ENCODE measurements at regions not wholly inside any gene's neighbourhood (a gene's known extent, or its start where the extent isn't known, plus 50 kb on each side); places are given as distances from the start of the nearest gene placed in this dataset.

DNA sequence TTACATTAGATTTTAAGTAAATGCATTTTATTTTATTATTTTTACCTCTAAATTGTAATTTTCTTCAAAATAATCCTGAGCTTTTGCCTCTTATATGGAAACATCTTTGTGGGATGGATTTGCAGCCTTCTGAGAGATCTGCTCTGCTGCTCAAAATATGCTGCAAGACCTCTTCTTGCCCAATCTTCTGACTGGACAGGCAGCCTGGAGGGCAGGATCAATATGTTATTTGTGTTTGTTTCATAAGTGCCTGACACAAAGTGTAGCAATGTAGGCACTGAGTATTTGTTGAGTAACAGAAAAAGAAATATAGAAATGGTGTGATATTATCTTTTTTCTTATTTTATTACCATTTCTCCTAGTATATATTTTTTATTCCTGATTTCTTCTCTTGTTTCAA lies 1106.9 kb downstream of the TMTC2 start (continued):
- TF ChIP-seq, protein P1, sequence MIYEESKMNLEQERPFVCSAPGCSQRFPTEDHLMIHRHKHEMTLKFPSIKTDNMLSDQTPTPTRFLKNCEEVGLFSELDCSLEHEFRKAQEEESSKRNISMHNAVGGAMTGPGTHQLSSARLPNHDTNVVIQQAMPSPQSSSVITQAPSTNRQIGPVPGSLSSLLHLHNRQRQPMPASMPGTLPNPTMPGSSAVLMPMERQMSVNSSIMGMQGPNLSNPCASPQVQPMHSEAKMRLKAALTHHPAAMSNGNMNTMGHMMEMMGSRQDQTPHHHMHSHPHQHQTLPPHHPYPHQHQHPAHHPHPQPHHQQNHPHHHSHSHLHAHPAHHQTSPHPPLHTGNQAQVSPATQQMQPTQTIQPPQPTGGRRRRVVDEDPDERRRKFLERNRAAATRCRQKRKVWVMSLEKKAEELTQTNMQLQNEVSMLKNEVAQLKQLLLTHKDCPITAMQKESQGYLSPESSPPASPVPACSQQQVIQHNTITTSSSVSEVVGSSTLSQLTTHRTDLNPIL (CRISPR knock-in tag; IDR thresholded peaks at IDR 0.05; ENCODE audit: low read depth): no peak

DNA sequence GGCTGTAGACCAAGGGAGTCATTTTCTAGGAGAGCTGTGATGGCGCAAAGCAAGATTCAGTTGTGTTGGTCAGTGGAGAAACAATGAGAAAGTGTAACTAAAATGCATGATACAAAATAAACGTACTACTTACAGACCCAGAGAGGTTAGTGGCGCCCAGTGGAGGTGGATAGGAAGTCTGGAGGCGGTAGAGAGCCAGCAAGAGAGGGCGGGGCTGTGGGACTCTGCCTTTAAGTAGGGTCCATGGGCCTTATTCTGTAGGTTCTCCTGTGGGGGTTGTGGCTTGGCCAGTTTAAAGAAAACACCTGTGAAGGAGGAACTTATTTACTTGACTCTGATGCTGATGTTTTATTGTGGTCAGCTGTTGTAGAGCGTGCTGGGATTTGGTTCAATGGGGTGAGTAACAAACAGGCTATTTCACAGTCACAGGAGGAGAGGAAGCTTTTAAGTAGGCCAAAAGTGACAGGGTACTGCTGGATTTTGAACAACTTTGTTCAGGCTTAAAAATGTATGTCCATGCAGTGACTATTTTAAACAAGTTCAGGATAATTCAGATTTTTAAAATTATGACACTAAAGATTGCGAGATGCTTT lies 1097.7 kb downstream of the TMTC2 start:
- ATAC-seq: no peak
- TF ChIP-seq, protein P1 (CRISPR knock-in tag; IDR thresholded peaks at IDR 0.05; ENCODE audit: low read depth): no peak
- TF ChIP-seq ESRRG (CRISPR knock-in tag; IDR thresholded peaks at IDR 0.05): no peak
- no peak for TF ChIP-seq ISL1 (CRISPR knock-in tag; IDR thresholded peaks at IDR 0.05)
- no peak for TF ChIP-seq TCF4 (CRISPR knock-in tag; IDR thresholded peaks at IDR 0.05; ENCODE audit: borderline replicate concordance)
- no peak for TF ChIP-seq OSR1 (CRISPR knock-in tag; IDR thresholded peaks at IDR 0.05)
- no peak for TF ChIP-seq ZNF565 (CRISPR knock-in tag; conservative IDR thresholded peaks at IDR 0.05; ENCODE audit: low read depth)

DNA sequence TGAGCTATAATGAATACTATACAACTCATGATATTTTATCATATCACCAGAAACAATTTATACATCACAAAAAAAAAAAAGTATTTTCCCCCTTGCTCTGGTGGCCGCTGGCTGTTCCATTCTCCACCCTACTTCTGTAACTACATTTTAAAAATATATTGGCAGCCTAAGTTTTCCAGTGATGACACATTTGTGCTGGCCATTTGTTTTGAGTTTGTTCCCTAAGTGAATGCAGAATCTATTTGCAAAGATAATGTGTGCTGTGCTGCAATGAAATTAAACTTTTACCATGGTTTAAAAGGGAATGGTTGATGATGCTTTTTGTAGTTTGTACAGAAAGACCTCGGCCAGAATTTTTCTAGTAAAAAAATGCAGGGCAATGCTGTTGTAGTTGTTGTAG lies 1092.8 kb downstream of the TMTC2 start:
- ATAC-seq: no peak

DNA sequence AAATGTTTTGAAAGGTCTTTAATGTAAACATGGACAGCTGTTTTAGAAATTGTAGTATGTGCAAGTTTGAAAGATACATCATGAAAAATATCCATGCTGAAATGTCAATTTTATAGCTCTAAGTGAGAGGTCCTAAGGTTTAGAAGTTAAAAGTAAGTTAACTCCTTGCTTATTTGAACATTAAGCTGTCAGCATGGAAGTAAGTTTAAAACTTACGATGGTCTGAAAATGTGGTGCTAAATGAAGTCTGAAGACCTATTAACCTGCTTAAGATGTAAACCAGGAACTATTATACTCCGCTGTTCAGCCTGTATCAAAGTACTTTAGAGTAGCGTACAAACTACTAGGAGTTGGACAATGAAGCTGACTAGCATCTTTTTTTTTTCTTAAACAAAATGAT lies 1082.4 kb downstream of the TMTC2 start:
- no peak for ATAC-seq
- TF ChIP-seq ZNF565 (CRISPR knock-in tag; conservative IDR thresholded peaks at IDR 0.05; ENCODE audit: low read depth) (no peak), ISL1 (CRISPR knock-in tag; IDR thresholded peaks at IDR 0.05) (no peak), BACH2 (CRISPR knock-in tag; IDR thresholded peaks at IDR 0.05; ENCODE audit: borderline replicate concordance) (no peak)
- TF ChIP-seq, protein P1 (CRISPR knock-in tag; IDR thresholded peaks at IDR 0.05; ENCODE audit: low read depth): no peak

More for the DNA sequence above, 1092.8 kb downstream of the TMTC2 start:
- TF ChIP-seq SNAI2 (CRISPR knock-in tag; IDR thresholded peaks at IDR 0.05) (no peak), OSR1 (CRISPR knock-in tag; IDR thresholded peaks at IDR 0.05) (no peak), ZFP3 (CRISPR knock-in tag; IDR thresholded peaks at IDR 0.05) (no peak), ZNF8 (CRISPR knock-in tag; IDR thresholded peaks at IDR 0.05) (no peak)
- TF ChIP-seq, protein P1 (CRISPR knock-in tag; IDR thresholded peaks at IDR 0.05; ENCODE audit: low read depth): no peak
- TF ChIP-seq, protein P2, sequence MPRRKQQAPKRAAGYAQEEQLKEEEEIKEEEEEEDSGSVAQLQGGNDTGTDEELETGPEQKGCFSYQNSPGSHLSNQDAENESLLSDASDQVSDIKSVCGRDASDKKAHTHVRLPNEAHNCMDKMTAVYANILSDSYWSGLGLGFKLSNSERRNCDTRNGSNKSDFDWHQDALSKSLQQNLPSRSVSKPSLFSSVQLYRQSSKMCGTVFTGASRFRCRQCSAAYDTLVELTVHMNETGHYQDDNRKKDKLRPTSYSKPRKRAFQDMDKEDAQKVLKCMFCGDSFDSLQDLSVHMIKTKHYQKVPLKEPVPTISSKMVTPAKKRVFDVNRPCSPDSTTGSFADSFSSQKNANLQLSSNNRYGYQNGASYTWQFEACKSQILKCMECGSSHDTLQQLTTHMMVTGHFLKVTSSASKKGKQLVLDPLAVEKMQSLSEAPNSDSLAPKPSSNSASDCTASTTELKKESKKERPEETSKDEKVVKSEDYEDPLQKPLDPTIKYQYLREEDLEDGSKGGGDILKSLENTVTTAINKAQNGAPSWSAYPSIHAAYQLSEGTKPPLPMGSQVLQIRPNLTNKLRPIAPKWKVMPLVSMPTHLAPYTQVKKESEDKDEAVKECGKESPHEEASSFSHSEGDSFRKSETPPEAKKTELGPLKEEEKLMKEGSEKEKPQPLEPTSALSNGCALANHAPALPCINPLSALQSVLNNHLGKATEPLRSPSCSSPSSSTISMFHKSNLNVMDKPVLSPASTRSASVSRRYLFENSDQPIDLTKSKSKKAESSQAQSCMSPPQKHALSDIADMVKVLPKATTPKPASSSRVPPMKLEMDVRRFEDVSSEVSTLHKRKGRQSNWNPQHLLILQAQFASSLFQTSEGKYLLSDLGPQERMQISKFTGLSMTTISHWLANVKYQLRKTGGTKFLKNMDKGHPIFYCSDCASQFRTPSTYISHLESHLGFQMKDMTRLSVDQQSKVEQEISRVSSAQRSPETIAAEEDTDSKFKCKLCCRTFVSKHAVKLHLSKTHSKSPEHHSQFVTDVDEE (CRISPR knock-in tag; IDR thresholded peaks at IDR 0.05): no peak

DNA sequence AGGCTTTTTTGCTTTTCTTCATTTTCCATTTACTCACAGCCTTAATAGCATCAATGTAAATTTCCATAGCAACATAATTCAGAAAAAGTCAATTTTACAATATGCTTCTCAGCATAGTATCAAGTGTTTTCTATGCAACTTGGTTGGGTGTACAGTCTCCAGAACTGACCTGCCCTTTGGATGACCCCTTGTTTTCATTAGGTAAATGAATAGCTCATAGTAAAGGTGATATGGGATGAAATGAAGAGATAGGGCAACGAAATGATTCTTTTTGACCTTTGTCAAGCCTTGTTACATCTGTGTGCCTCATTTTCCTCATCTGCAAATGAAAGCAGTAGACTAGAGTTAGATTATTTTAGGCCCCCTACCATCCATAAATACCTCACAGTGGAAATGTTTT lies 1081.0 kb downstream of the TMTC2 start:
- ATAC-seq: no peak
- no peak for TF ChIP-seq ZFP3 (CRISPR knock-in tag; IDR thresholded peaks at IDR 0.05)
- no peak for TF ChIP-seq ZNF8 (CRISPR knock-in tag; IDR thresholded peaks at IDR 0.05)
- no peak for TF ChIP-seq PPARA (CRISPR knock-in tag; IDR thresholded peaks at IDR 0.05; ENCODE audit: borderline replicate concordance)
- no peak for TF ChIP-seq TCF4 (CRISPR knock-in tag; IDR thresholded peaks at IDR 0.05; ENCODE audit: borderline replicate concordance)
- no peak for TF ChIP-seq TOX (CRISPR knock-in tag; IDR thresholded peaks at IDR 0.05; ENCODE audit: borderline replicate concordance)
- no peak for TF ChIP-seq ISL1 (CRISPR knock-in tag; IDR thresholded peaks at IDR 0.05)
- TF ChIP-seq ZFP30 (CRISPR knock-in tag; IDR thresholded peaks at IDR 0.05): no peak

DNA sequence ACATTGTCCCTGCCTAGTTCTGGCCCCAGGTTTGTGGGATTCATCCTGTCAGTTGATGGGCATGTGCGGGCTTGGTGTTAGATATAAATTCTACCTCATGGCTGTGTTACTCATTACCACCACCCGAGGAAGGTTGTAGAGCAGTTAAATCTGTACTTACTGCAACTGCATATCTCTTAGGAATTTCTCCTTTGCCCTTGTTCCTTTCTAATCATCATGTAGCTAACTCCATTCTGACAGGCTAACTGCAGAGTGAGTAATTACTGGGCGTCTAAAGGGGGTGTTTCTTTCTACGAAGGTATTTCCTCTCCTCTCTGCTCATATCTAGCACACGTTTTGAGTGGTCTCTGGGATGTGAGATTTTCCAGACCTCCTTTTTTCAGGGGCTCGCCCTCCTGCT lies 1076.7 kb downstream of the TMTC2 start:
- no peak for ATAC-seq
- TF ChIP-seq ZFP3 (CRISPR knock-in tag; IDR thresholded peaks at IDR 0.05) (no peak), ZNF565 (CRISPR knock-in tag; conservative IDR thresholded peaks at IDR 0.05; ENCODE audit: low read depth) (no peak), ISL1 (CRISPR knock-in tag; IDR thresholded peaks at IDR 0.05) (no peak), OSR1 (CRISPR knock-in tag; IDR thresholded peaks at IDR 0.05) (no peak), ZC3H10 (CRISPR knock-in tag; IDR thresholded peaks at IDR 0.05) (no peak), ESRRG (CRISPR knock-in tag; IDR thresholded peaks at IDR 0.05) (no peak), TOX (CRISPR knock-in tag; IDR thresholded peaks at IDR 0.05; ENCODE audit: borderline replicate concordance) (no peak), PPARA (CRISPR knock-in tag; IDR thresholded peaks at IDR 0.05; ENCODE audit: borderline replicate concordance) (no peak), GLIS3 (CRISPR knock-in tag; IDR thresholded peaks at IDR 0.05) (no peak), RARB (CRISPR knock-in tag; IDR thresholded peaks at IDR 0.05) (no peak), SNAI2 (CRISPR knock-in tag; IDR thresholded peaks at IDR 0.05) (no peak), BACH2 (CRISPR knock-in tag; IDR thresholded peaks at IDR 0.05; ENCODE audit: borderline replicate concordance) (no peak), ZNF8 (CRISPR knock-in tag; IDR thresholded peaks at IDR 0.05) (no peak), ARNTL (CRISPR knock-in tag; IDR thresholded peaks at IDR 0.05; ENCODE audit: borderline replicate concordance, low read depth) (no peak)
- TF ChIP-seq, protein P1 (CRISPR knock-in tag; IDR thresholded peaks at IDR 0.05; ENCODE audit: low read depth): no peak
- TF ChIP-seq, protein P3, sequence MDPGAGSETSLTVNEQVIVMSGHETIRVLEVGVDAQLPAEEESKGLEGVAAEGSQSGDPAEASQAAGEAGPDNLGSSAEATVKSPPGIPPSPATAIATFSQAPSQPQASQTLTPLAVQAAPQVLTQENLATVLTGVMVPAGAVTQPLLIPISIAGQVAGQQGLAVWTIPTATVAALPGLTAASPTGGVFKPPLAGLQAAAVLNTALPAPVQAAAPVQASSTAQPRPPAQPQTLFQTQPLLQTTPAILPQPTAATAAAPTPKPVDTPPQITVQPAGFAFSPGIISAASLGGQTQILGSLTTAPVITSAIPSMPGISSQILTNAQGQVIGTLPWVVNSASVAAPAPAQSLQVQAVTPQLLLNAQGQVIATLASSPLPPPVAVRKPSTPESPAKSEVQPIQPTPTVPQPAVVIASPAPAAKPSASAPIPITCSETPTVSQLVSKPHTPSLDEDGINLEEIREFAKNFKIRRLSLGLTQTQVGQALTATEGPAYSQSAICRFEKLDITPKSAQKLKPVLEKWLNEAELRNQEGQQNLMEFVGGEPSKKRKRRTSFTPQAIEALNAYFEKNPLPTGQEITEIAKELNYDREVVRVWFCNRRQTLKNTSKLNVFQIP (CRISPR knock-in tag; IDR thresholded peaks at IDR 0.05; ENCODE audit: borderline replicate concordance, low read depth): no peak

Data from SK-N-SH treated with all-trans-retinoic acid at 6 μM for 48 hours (cell line).